C4-2B (cell line): ENCODE measurements at regions not wholly inside any gene's neighbourhood (a gene's known extent, or its start where the extent isn't known, plus 50 kb on each side); places are given as distances from the start of the nearest gene placed in this dataset.

Source experiments
- CTCF ChIP-seq: fragments of 450-650 bp; conservative IDR thresholded peaks from 2 replicates; pipeline ENCODE4 v1.5.1; 2017; ENCODE audit warnings: mild to moderate bottlenecking
- ZFX ChIP-seq: fragments of 450-650 bp; IDR thresholded peaks from 2 replicates; pipeline ENCODE4 v1.6.1; 2017

- no peak for TF ChIP-seq CTCF
- no peak for TF ChIP-seq ZFX
Observed at GRCh38 chr2:66700677-66701066, 265.7 kb downstream of the MEIS1 start.
